ENCODE measurements at regions not wholly inside any gene's neighbourhood (a gene's known extent, or its start where the extent isn't known, plus 50 kb on each side); places are given as distances from the start of the nearest gene placed in this dataset.

DNA sequence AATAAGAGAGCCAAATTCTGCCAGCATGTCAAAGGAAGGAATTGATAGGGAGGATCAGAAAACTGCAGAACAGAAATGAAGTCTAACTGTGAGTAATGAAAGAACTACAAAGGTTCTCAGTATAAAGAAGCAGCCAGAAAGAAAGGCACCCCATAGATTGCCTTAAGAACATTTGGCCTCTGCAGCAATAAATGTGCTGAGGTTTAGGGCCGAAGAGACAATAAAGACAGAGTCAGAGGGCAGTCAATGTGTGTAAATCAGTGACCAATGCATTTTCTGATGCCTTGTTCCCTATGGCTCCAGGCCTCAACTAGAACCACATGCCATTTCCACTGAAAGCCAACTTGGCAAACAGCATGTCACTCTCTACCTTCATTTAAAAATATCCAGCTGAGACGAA lies 281.0 kb downstream of the HINT1 start:
- DNase-seq (ENCODE audit: low spot score) = no peak
- ChIA-PET CTCF (interaction anchor here (2.7 kb wide), 1 partner anchor 13 kb away, joined by 9 read pairs; no protein-coding TSS in a partner anchor), POLR2A (no interaction called here)
- Mint-ChIP-seq H3K36me3 (no peaks in the 10 kb centered on the region), H3K27me3 (ENCODE audit: low read depth) (no peaks in the 10 kb centered on the region), H3K4me3 (no peak overlapping the region), H3K4me1 (peaks cover 15% of the 10 kb centered on the region), H3K27ac (no peak overlapping the region), H3K9me3 (peaks cover 5% of the 10 kb centered on the region)
- TF ChIP-seq CBFB (CRISPR knock-in tag; IDR thresholded peaks at IDR 0.05; ENCODE audit: low read depth) = no peak
- TF ChIP-seq EMX1 (CRISPR knock-in tag; IDR thresholded peaks at IDR 0.05) = no peak
- TF ChIP-seq, protein P1, sequence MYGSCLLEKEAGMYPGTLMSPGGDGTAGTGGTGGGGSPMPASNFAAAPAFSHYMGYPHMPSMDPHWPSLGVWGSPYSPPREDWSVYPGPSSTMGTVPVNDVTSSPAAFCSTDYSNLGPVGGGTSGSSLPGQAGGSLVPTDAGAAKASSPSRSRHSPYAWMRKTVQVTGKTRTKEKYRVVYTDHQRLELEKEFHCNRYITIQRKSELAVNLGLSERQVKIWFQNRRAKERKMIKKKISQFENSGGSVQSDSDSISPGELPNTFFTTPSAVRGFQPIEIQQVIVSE (CRISPR knock-in tag; IDR thresholded peaks at IDR 0.05; ENCODE audit: borderline replicate concordance) = no peak
- no peak for ATAC-seq

DNA sequence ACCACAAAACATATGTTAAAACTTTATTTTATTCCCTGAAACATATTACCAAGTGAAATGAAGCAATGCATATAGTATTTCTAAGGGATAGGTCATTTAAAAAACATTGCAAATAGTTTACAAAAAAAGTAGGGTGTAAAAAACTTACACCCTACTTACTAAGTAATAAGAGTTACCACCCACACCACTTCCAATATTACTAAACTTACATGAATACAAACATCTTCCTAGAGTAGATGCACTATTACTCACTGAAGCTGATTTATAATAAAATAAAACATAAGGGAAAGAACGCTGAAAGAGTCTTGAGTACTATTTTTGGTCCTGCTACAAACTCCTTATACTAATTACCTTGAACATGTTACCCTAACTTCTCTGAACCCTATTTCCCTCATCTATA lies 289.4 kb downstream of the HINT1 start:
- ChIA-PET CTCF (no interaction called here), POLR2A (no interaction called here)
- Mint-ChIP-seq H3K4me3 (no peak overlapping the region), H3K9me3 (peaks cover 18% of the 10 kb centered on the region), H3K27me3 (ENCODE audit: low read depth) (no peaks in the 10 kb centered on the region), H3K27ac (no peak overlapping the region), H3K4me1 (peaks cover 8% of the 10 kb centered on the region), H3K36me3 (peaks cover 5% of the 10 kb centered on the region)
- TF ChIP-seq HMGXB4 (CRISPR knock-in tag; IDR thresholded peaks at IDR 0.05) (no peak), FOXK1 (CRISPR knock-in tag; IDR thresholded peaks at IDR 0.05) (no peak), CBFB (CRISPR knock-in tag; IDR thresholded peaks at IDR 0.05; ENCODE audit: low read depth) (no peak), ZSCAN18 (CRISPR knock-in tag; IDR thresholded peaks at IDR 0.05) (no peak), ZNF281 (CRISPR knock-in tag; IDR thresholded peaks at IDR 0.05) (no peak), USF1 (CRISPR knock-in tag; IDR thresholded peaks at IDR 0.05) (no peak), ZNF423 (CRISPR knock-in tag; IDR thresholded peaks at IDR 0.05) (no peak), E2F5 (CRISPR knock-in tag; IDR thresholded peaks at IDR 0.05) (no peak), CTCF (IDR thresholded peaks at IDR 0.05) (no peak), FOXJ3 (CRISPR knock-in tag; IDR thresholded peaks at IDR 0.05; ENCODE audit: borderline replicate concordance) (no peak), ZNF138 (CRISPR knock-in tag; conservative IDR thresholded peaks at IDR 0.05) (no peak), KAT7 (CRISPR knock-in tag; IDR thresholded peaks at IDR 0.05; ENCODE audit: borderline replicate concordance) (no peak), ZNF263 (CRISPR knock-in tag; IDR thresholded peaks at IDR 0.05; ENCODE audit: low read depth) (no peak), SMAD3 (CRISPR knock-in tag; IDR thresholded peaks at IDR 0.05; ENCODE audit: borderline replicate concordance) (no peak), MAX (CRISPR knock-in tag; IDR thresholded peaks at IDR 0.05) (no peak), SMAD4 (CRISPR knock-in tag; IDR thresholded peaks at IDR 0.05) (no peak), SP1 (CRISPR knock-in tag; conservative IDR thresholded peaks at IDR 0.05) (no peak)
- TF ChIP-seq, protein P2, sequence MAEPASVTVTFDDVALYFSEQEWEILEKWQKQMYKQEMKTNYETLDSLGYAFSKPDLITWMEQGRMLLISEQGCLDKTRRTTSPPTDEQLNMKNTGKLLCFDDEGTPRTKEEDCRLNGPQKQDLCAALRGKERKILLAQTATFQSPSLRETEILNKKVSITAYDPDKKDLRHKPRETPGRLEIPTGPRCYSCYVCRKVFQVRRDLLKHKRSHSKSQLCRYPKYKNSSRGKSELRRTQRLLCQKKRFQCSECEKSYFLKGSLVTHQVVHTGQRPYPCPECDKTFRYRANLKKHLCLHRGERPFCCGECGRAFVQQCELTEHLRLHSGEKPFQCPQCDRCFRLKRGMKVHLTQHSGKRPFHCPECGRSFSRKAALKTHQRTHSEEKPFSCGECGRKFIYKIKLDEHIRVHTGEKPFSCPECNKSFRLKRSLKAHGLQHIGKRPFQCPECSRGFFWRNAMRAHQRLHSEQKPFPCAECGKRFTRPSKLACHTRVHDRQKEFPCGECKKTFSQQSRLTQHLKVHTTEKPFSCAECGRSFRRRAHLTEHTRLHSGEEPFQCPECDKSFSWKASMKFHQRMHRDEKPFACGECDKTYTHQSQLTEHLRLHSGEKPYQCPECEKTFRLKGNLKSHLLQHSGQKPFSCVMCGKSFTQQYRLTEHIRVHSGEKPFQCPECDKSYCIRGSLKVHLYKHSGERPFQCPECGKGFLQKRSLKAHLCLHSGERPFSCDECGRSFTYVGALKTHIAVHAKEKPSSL (CRISPR knock-in tag; conservative IDR thresholded peaks at IDR 0.05) = no peak
- DNase-seq (ENCODE audit: low spot score) (no peak), ATAC-seq (no peak)
